Body of pancreas (tissue), 4 donors: ENCODE measurements at regions not wholly inside any gene's neighbourhood (a gene's known extent, or its start where the extent isn't known, plus 50 kb on each side); places are given as distances from the start of the nearest gene placed in this dataset.
"Not testable (repeated sequence)": the region's sequence is repeated elsewhere in the genome, so short reads cannot be mapped to it uniquely, and the experiment has no call there.

Experiments
- ATAC-seq: fragments of 150-250 bp; one replicate; pipeline ENCODE4 v1.9.1; 2016
- DNase-seq, 4 donors: peaks; one replicate each; pipeline ENCODE4 v3.0.0-alpha.2; 2019
- H3K27ac ChIP-seq, 4 donors: fragments of 200-600 bp; sonication (generic); 1 replicate in 3 of 4; 2 replicates in 1 of 4; pipeline versions ENCODE4 v1.5.1 to v1.6.1; 2016 to 2019; ENCODE audit warnings: mild to moderate bottlenecking in 1 of 4, mixed read lengths in 1 of 4, moderate library complexity in 1 of 4
- H3K27me3 ChIP-seq, 2 donors: fragments of 200-600 bp; sonication (generic); one replicate each; pipeline ENCODE4 v1.6.0; 2016; ENCODE audit warnings: mild to moderate bottlenecking in 1 of 2
- H3K36me3 ChIP-seq, 2 donors: fragments of 200-600 bp; sonication (generic); replicated peaks in 1 of 2; 2 replicates each; pipeline ENCODE4 v1.5.1; 2016; ENCODE audit warnings: low read depth in 2 of 2; ENCODE audit not compliant: insufficient read depth in 1 of 2
- H3K4me1 ChIP-seq: fragments of 200-600 bp; sonication (generic); one replicate; pipeline ENCODE4 v1.6.0; 2016
- H3K4me3 ChIP-seq, 2 donors: fragments of 200-600 bp; sonication (generic); 1 replicate in 1 of 2; 2 replicates in 1 of 2; pipeline ENCODE4 v1.5.1; 2016 to 2019
- H3K9me3 ChIP-seq, 3 donors: fragments of 200-600 bp; sonication (generic); 1 replicate in 2 of 3; 2 replicates in 1 of 3; pipeline ENCODE4 v1.5.1; 2016
- CTCF ChIP-seq, 7 experiments: fragments of 450-650 bp in 4 of 7; fragments of 200-600 bp in 3 of 7; sonication (generic) in 3 of 7; IDR thresholded peaks; one replicate each; pipeline ENCODE4 v1.5.1; 2016 to 2019; ENCODE audit warnings: antibody characterized with exemption in 7 of 7
- POLR2A ChIP-seq, 3 donors: fragments of 450-650 bp; IDR thresholded peaks; one replicate each; pipeline ENCODE4 v1.6.1; 2016; ENCODE audit warnings: antibody characterized with exemption in 3 of 3, mild to moderate bottlenecking in 2 of 3
- WGBS, 2 donors: methylation state at CpG; one replicate each; pipeline ENCODE4 v1.1.5; 2017; 5-methylcytosine and 5-hydroxymethylcytosine counted together
- intact Hi-C: fragments of 100-400 bp; cut with DNase I; formaldehyde crosslinking; loops from one replicate; pipeline ENCODE4 v1.15.1; 2023

GRCh38 chr21:29430576-29430975, 131.9 kb downstream of the BACH1 start:
- no peak for DNase-seq
- no peaks in the 10 kb centered on the region for H3K9me3 ChIP-seq
- WGBS, 2 donors: 86 to 90% methylated on average over 7 of the region's 7 CpGs
- TF ChIP-seq POLR2A (IDR thresholded peaks at IDR 0.05) (no peak), CTCF (IDR thresholded peaks at IDR 0.05) (no peak)
- no peaks in the 10 kb centered on the region for H3K36me3 ChIP-seq
- no peak for ATAC-seq
- no peaks in the 10 kb centered on the region for H3K27me3 ChIP-seq
- intact Hi-C loops: no loop called here
- H3K4me1 ChIP-seq: no peaks in the 10 kb centered on the region
- no peak overlapping the region for H3K27ac ChIP-seq
- H3K4me3 ChIP-seq: no peak overlapping the region

GRCh38 chr21:29431178-29431577, 132.5 kb downstream of the BACH1 start:
- H3K9me3 ChIP-seq: no peaks in the 10 kb centered on the region
- no peak for ATAC-seq
- no peaks in the 10 kb centered on the region for H3K4me1 ChIP-seq
- H3K36me3 ChIP-seq: no peaks in the 10 kb centered on the region
- intact Hi-C loops: no loop called here
- H3K27me3 ChIP-seq: no peaks in the 10 kb centered on the region
- H3K27ac ChIP-seq: no peak overlapping the region
- 68 to 76% methylated on average over 1 of the region's 1 CpG for WGBS, 2 donors
- no peak for DNase-seq
- H3K4me3 ChIP-seq: no peak overlapping the region
- TF ChIP-seq CTCF (IDR thresholded peaks at IDR 0.05) (no peak), POLR2A (IDR thresholded peaks at IDR 0.05) (no peak)

GRCh38 chr21:29431680-29432079, 133.0 kb downstream of the BACH1 start:
- Histone ChIP-seq H3K27me3 (no peaks in the 10 kb centered on the region), H3K4me1 (no peaks in the 10 kb centered on the region), H3K9me3 (no peaks in the 10 kb centered on the region), H3K27ac (no peak overlapping the region), H3K36me3 (no peaks in the 10 kb centered on the region), H3K4me3 (no peak overlapping the region)
- TF ChIP-seq POLR2A (IDR thresholded peaks at IDR 0.05): no peak
- no peak for TF ChIP-seq CTCF (IDR thresholded peaks at IDR 0.05)
- 85 to 88% methylated on average over 5 of the region's 5 CpGs for WGBS, 2 donors
- no peak for DNase-seq
- no peak for ATAC-seq
- intact Hi-C loops: no loop called here

DNA sequence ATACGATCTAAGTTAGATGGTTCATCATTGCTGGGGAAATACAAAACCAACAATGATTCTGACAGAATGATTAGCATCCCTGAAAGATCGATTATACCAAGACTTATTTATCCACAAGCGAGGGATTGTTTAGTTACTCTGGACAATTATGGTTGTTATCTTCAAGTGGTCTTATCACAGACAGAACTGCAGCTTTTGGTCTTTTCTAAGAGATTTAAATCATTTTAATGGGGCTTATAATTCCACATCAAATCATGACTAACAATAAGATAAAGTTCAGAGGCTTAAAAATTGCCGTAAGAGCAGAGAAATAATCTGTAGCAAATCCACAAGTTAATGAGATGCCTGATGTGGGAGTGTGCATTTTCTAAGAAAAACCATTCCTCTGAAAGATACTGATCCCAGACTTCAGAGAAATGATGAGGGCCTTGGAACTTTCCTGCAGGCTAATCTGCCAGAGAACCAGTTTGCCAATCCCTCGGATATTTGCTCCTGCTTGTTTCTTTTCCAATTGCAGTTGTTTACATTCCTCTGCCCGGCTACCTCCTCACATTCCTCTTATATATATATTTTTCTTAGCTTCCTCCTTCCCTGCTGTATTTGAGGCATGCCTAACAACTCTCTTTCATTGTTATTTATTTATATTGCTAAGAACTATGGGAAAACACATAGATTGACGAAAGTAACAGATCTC, 134.8 kb downstream of the BACH1 start:
- Histone ChIP-seq H3K9me3 (no peaks in the 10 kb centered on the region), H3K4me3 (no peak overlapping the region), H3K4me1 (no peaks in the 10 kb centered on the region), H3K36me3 (no peaks in the 10 kb centered on the region), H3K27ac (no peak overlapping the region), H3K27me3 (no peaks in the 10 kb centered on the region)
- TF ChIP-seq POLR2A (IDR thresholded peaks at IDR 0.05) (no peak), CTCF (IDR thresholded peaks at IDR 0.05) (no peak)
- ATAC-seq (no peak), DNase-seq (no peak)
- WGBS, 2 donors: 62 to 63% methylated on average over 7 of the region's 7 CpGs
- intact Hi-C loops: no loop called here

- no peaks in the 10 kb centered on the region for H3K9me3 ChIP-seq
- intact Hi-C loops: no loop called here
- no peaks in the 10 kb centered on the region for H3K27me3 ChIP-seq
- no peaks in the 10 kb centered on the region for H3K4me1 ChIP-seq
- TF ChIP-seq CTCF (IDR thresholded peaks at IDR 0.05): no peak
- ATAC-seq (no peak), DNase-seq (no peak)
- H3K27ac ChIP-seq: no peak overlapping the region
- WGBS, 2 donors: 80 to 83% methylated on average over 7 of the region's 7 CpGs
- H3K4me3 ChIP-seq: no peak overlapping the region
- H3K36me3 ChIP-seq: no peaks in the 10 kb centered on the region
Measured at GRCh38 chr21:29434081-29434480, 135.4 kb downstream of the BACH1 start.

DNA sequence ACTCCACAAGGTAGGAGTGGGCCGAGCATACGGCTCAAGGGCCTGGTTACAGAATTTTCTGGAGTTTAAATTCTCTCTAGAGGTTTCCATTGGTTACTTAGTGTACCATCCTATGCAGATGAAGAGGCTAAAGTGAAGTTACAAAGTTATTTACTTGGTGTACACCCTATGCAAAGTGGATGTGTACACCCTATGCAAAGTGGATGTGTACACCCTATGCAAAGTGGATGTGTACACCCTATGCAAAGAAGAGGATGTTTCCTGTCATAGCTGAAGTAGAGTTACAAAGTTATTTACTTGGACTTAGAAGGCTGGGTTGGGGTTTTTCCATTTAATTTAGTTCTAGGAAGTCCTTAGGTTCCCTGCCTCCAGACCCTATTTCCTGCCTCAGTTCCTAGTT, 136.3 kb downstream of the BACH1 start:
- H3K9me3 ChIP-seq, ATAC-seq, H3K27ac ChIP-seq, intact Hi-C loops, DNase-seq, H3K36me3 ChIP-seq, H3K27me3 ChIP-seq, H3K4me3 ChIP-seq, H3K4me1 ChIP-seq: not testable (repeated sequence)
- 94 to 100% methylated on average over 2 of the region's 2 CpGs for WGBS, 2 donors
